Peyer's patch (tissue), 4 donors: ENCODE measurements at regions not wholly inside any gene's neighbourhood (a gene's known extent, or its start where the extent isn't known, plus 50 kb on each side); places are given as distances from the start of the nearest gene placed in this dataset.
"Not testable (repeated sequence)": the region's sequence is repeated elsewhere in the genome, so short reads cannot be mapped to it uniquely, and the experiment has no call there.

Experiments
- POLR2A ChIP-seq, 2 donors: fragments of 450-650 bp; IDR thresholded peaks; one replicate each; pipeline ENCODE4 v1.5.1; 2017; ENCODE audit warnings: antibody characterized with exemption in 2 of 2, mild to moderate bottlenecking in 2 of 2, moderate library complexity in 2 of 2
- TF ChIP-seq, protein P1 (sequence below), 6 experiments: fragments of 450-650 bp in 4 of 6; fragments of 200-600 bp in 2 of 6; sonication (generic) in 1 of 6; IDR thresholded peaks; one replicate each; pipeline ENCODE4 v1.5.1; 2017 to 2019; ENCODE audit warnings: antibody characterized with exemption in 6 of 6, mild to moderate bottlenecking in 3 of 6, moderate library complexity in 1 of 6

DNA sequence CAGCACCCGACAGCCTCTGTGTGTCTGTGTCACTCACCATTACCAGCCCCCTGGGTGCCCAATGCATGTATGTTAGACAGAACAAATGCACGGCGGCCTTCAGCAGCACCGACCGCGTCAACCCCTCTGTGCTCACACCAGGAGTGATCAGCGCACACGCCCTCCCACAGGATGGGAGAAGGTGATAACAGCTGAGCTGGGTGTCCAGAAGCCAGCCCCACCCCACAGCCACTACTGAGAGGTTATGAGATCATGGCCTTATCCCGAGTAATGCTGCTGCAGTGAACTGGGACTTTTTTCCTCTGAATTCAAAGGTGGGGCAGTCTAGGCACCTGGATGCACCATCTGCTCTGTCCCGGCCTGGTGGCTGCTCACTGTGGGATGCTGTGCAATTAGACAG, 80.9 kb upstream of the SAMD11 start:
- TF ChIP-seq, protein P1, sequence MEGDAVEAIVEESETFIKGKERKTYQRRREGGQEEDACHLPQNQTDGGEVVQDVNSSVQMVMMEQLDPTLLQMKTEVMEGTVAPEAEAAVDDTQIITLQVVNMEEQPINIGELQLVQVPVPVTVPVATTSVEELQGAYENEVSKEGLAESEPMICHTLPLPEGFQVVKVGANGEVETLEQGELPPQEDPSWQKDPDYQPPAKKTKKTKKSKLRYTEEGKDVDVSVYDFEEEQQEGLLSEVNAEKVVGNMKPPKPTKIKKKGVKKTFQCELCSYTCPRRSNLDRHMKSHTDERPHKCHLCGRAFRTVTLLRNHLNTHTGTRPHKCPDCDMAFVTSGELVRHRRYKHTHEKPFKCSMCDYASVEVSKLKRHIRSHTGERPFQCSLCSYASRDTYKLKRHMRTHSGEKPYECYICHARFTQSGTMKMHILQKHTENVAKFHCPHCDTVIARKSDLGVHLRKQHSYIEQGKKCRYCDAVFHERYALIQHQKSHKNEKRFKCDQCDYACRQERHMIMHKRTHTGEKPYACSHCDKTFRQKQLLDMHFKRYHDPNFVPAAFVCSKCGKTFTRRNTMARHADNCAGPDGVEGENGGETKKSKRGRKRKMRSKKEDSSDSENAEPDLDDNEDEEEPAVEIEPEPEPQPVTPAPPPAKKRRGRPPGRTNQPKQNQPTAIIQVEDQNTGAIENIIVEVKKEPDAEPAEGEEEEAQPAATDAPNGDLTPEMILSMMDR (IDR thresholded peaks at IDR 0.05): not testable (repeated sequence)
- not testable (repeated sequence) for TF ChIP-seq POLR2A (IDR thresholded peaks at IDR 0.05)
